GM12878 (cell line): ENCODE measurements at regions not wholly inside any gene's neighbourhood (a gene's known extent, or its start where the extent isn't known, plus 50 kb on each side); places are given as distances from the start of the nearest gene placed in this dataset.

Experiments
- BACH1 ChIP-seq: fragments of 450-650 bp; IDR thresholded peaks from 2 replicates; pipeline ENCODE4 v1.6.1; 2017; ENCODE audit warnings: mild to moderate bottlenecking, borderline replicate concordance
- BRCA1 ChIP-seq: IDR thresholded peaks from 2 replicates; pipeline ENCODE4 v1.6.1; 2011; ENCODE audit warnings: low read depth, low read length, improper control_type of control experiment
- HDAC2 ChIP-seq: fragments of 200-600 bp; sonication (generic); IDR thresholded peaks from 2 replicates; pipeline ENCODE4 v1.6.1; 2017
- NFIC ChIP-seq: IDR thresholded peaks from 2 replicates; pipeline ENCODE4 v1.6.1; 2012; ENCODE audit warnings: low read depth, mild to moderate bottlenecking, inconsistent platforms, low read length, moderate library complexity
- NR2C1 ChIP-seq: fragments of 450-650 bp; IDR thresholded peaks from 2 replicates; pipeline ENCODE4 v1.6.1; 2017; ENCODE audit warnings: antibody characterized with exemption, mild to moderate bottlenecking, moderate library complexity
- POLR2AphosphoS2 ChIP-seq: IDR thresholded peaks from 2 replicates; pipeline ENCODE4 v1.6.1; 2011; ENCODE audit warnings: low read depth, mild to moderate bottlenecking, low read length, improper control_type of control experiment, moderate library complexity
- POLR2AphosphoS5 ChIP-seq: IDR thresholded peaks from 2 replicates; pipeline ENCODE4 v1.6.1; 2011; ENCODE audit warnings: mild to moderate bottlenecking, low read length, inconsistent platforms
- RB1 ChIP-seq: fragments of 450-650 bp; formaldehyde crosslinking; IDR thresholded peaks from 2 replicates; pipeline ENCODE4 v1.6.1; 2017; ENCODE audit warnings: mild to moderate bottlenecking, borderline replicate concordance
- TAF1 ChIP-seq: IDR thresholded peaks from 2 replicates; pipeline ENCODE4 v1.6.1; 2011; ENCODE audit warnings: mild to moderate bottlenecking, low read depth, low read length, borderline replicate concordance
- ZZZ3 ChIP-seq: IDR thresholded peaks from 2 replicates; pipeline ENCODE4 v1.6.1; 2011; ENCODE audit warnings: low read depth; ENCODE audit not compliant: control insufficient read depth, insufficient read length
- TF ChIP-seq, protein P1 (sequence below), 3 experiments: IDR thresholded peaks in 2 of 3; conservative IDR thresholded peaks in 1 of 3; 2 replicates each; pipeline ENCODE4 v1.5.1; 2011; ENCODE audit warnings: low read depth in 3 of 3, low read length in 3 of 3, mild to moderate bottlenecking in 3 of 3, control low read depth in 2 of 3, moderate library complexity in 2 of 3, inconsistent platforms in 1 of 3, mixed read lengths in 1 of 3; ENCODE audit not compliant: control insufficient read depth in 2 of 3, insufficient read depth in 1 of 3; ENCODE audit errors: extremely low read depth in 1 of 3

DNA sequence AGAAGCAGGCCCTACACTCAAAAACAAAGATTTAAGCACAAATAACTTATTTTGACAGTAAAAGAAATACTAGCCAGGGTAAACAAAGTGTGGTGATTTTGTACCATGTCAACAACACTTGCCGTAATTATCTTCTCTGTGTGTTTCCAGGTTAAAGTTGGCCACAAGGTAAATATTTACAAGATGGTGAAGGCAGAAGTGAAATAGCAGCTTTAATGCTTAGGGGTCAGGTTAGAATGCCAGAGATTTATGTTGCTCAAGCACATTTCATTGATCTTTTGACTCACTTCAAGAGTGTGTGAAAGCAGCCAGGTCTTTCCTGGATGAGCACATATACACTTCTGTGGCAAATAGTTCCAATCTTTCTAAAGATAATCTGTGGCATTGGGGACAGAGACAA is 270.2 kb upstream of the LUZP2 start:
- TF ChIP-seq ZZZ3 = no peak
- TF ChIP-seq, protein P1, sequence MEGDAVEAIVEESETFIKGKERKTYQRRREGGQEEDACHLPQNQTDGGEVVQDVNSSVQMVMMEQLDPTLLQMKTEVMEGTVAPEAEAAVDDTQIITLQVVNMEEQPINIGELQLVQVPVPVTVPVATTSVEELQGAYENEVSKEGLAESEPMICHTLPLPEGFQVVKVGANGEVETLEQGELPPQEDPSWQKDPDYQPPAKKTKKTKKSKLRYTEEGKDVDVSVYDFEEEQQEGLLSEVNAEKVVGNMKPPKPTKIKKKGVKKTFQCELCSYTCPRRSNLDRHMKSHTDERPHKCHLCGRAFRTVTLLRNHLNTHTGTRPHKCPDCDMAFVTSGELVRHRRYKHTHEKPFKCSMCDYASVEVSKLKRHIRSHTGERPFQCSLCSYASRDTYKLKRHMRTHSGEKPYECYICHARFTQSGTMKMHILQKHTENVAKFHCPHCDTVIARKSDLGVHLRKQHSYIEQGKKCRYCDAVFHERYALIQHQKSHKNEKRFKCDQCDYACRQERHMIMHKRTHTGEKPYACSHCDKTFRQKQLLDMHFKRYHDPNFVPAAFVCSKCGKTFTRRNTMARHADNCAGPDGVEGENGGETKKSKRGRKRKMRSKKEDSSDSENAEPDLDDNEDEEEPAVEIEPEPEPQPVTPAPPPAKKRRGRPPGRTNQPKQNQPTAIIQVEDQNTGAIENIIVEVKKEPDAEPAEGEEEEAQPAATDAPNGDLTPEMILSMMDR (IDR thresholded peaks at IDR 0.05 in 2 of 3, conservative IDR thresholded peaks at IDR 0.05 in 1 of 3; ENCODE audit: control insufficient read depth in 2 of 3, extremely low read depth in 1 of 3, insufficient read depth in 1 of 3, low read depth in 3 of 3, low read length in 3 of 3) = no peak
- no peak for TF ChIP-seq BACH1
- TF ChIP-seq NFIC = no peak
- TF ChIP-seq POLR2AphosphoS5 = no peak
- no peak for TF ChIP-seq RB1
- TF ChIP-seq POLR2AphosphoS2 = no peak
- TF ChIP-seq TAF1 = no peak
- no peak for TF ChIP-seq BRCA1
- no peak for TF ChIP-seq HDAC2
- TF ChIP-seq NR2C1 = no peak
